GM18505 (cell line): ENCODE measurements at regions not wholly inside any gene's neighbourhood (a gene's known extent, or its start where the extent isn't known, plus 50 kb on each side); places are given as distances from the start of the nearest gene placed in this dataset.

ENCODE experiments used
- ATAC-seq: cut with Tn5 transposase; IDR thresholded peaks from one replicate; pipeline ENCODE4 v1.9.1; 2021; ENCODE audit not compliant: unreplicated experiment
- POLR2A ChIP-seq: IDR thresholded peaks from 4 replicates; pipeline ENCODE4 v1.6.1; 2011; ENCODE audit warnings: borderline replicate concordance; ENCODE audit not compliant: insufficient read depth, insufficient read length; ENCODE audit errors: extremely low read depth

DNA sequence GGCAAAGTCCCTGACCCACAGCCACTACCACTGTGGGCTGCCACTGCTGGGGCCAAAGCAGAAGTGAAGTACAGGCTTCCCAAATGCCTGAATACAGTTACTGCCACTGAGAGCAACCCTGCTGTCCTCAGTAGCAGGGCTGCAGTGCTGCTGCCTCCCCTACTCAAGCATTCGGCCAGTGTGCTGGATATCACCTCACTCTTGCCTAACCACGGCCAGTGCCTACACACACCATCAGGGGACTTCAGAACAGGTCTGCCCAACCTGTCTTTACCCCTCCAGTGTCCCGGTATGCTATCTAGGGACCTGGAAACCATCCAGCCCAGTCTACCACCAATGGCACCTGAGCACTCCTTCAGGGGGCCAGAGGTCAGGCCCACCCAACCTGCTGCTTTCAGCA lies 261.5 kb upstream of the COL8A1 start:
- no peak for ATAC-seq
- no peak for TF ChIP-seq POLR2A

DNA sequence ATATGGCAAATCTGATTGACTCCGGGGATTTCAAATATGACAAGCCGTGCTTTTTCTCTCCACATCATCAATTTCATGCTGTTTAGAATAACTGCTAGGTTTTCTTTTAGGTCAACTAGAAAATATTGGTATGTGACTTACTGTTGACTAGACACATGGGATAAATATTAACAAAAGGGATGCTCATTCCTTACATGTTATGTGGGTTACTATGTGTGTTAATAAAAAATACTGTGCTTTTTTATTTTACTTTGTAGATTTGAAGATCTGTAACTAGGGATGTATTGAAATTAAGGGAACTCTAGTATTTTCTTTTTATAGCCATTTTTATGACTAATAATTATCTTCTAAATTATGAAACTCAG lies 264.6 kb upstream of the COL8A1 start:
- TF ChIP-seq POLR2A: no peak
- no peak for ATAC-seq

DNA sequence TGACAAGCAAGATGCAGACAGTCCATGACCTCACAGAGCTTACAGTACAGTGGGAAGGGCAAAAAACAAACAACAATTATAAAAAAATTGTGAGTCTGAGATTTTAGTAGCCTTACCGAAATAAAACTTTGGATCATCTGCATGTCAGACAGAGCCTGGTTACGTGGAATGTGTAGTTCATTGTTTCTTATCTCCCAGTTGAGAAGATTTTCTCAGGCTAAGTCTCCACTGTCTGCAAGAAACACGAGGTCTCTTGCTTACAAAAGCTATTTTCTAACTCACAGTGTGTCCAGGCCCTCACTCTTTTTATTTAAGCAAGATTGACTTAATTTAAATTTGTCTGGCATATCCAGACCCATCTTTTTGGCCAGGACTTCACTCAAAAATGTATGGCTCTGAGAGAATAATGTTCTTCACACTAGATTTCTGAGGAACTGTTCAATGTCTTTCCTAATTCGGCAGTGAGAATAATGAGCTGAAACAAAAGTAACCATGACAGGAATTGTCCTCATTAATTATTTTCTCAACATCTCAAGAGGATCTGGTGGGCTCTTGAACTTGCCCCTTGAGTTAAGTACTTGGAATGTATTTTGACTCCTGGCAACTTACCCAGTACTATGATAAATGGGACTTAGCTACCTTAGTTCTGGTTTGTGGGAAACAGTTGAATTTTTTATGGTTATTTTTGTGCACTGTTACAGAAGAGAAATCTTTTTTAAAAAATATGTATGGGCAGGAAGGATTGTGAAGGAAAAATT lies 265.1 kb upstream of the COL8A1 start:
- ATAC-seq: no peak

GRCh38 chr3:99366663-99367429 lies 271.5 kb upstream of the COL8A1 start:
- TF ChIP-seq POLR2A: no peak
- ATAC-seq: no peak

More for the DNA sequence above, 265.1 kb upstream of the COL8A1 start:
- no peak for TF ChIP-seq POLR2A

GRCh38 chr3:99365979-99366378 lies 272.4 kb upstream of the COL8A1 start:
- no peak for ATAC-seq
- TF ChIP-seq POLR2A: no peak

DNA sequence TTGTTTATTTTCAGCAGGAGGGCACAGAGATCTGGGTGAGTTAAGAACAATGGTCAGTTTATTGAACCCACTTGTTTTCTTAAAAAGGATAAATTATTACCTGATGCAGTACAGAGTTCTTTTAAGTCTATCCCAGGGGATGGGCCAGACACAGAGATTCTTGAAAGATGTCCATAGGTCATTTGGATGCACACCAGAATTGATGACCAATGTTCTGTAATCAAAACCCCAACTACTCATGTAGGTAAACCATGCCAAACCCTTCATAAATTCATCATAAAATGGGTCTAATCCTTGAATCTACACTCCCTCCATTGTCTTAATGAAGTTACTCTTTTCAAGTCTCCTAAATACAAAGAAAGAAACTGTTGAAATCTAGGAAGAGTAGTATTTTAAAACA lies 273.0 kb upstream of the COL8A1 start:
- ATAC-seq: no peak
- TF ChIP-seq POLR2A: no peak

- no peak for TF ChIP-seq POLR2A
- no peak for ATAC-seq
These were observed 281.3 kb upstream of the COL8A1 start for GRCh38 chr3:99357131-99357530.

- ATAC-seq: no peak
- no peak for TF ChIP-seq POLR2A
These were observed 281.7 kb upstream of the COL8A1 start for GRCh38 chr3:99356696-99357095.

DNA sequence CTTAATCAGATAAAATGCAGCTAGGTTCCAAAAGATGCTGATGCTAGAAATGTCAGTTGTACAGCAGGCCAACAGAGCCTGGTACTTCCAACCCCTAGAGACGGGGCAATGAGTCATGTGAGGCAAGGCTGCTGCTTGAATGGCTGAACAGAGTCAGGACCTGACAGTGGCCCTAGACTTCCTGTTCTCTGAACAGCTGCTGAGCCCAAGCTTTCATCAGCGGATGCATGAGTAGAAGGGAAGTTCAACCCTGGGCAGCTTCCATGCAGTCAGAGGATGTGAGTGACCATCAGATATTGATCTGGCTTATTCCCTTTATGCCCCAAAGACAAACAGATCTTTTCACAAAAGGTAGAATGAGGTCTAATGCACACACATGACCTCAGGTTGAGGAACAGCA lies 282.9 kb upstream of the COL8A1 start:
- ATAC-seq: no peak
- no peak for TF ChIP-seq POLR2A

DNA sequence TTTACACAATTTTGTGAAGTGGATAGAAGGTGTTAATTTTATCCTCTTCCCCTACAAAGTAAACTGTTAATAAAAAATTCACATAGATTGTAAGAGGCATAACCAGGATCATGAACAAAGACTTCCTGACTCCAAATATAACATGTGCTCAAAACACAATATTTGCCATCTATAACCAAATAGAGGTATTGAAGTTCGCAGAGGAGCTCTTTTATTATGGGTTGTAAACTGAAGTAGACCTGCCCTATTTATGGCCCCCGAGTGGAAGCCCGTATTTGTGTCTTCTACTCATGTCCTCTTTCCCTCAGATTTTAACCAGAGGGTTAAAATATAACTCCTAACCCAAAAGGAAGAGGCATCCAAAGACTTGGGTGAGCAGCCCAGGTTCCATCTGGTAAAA lies 285.6 kb upstream of the COL8A1 start:
- ATAC-seq: no peak
- no peak for TF ChIP-seq POLR2A

DNA sequence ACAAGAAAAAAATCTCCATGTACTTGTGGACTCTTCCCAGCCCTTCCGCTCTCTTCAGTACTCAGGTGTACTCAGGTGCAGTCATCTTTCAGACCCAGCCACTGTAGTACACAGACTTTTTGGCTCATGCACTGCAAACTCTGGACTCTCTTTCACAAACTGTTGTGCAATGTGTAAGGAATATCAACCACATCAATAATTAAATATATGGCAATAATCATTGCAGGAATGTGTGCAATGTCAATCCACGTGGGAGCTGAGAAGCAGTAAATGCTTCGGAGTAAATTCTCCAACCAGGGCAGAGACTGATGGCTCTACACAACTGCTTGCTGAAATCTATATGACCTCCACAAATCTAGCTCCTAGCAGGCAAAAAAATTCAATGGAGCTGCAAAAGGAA lies 287.3 kb upstream of the COL8A1 start:
- TF ChIP-seq POLR2A: no peak
- no peak for ATAC-seq

- ATAC-seq: no peak
- TF ChIP-seq POLR2A: no peak
These were observed 289.9 kb upstream of the COL8A1 start for GRCh38 chr3:99348451-99348850.

- no peak for TF ChIP-seq POLR2A
- no peak for ATAC-seq
These were observed 294.2 kb upstream of the COL8A1 start for GRCh38 chr3:99344216-99344615.

- ATAC-seq: no peak
- TF ChIP-seq POLR2A: no peak
These were observed 296.0 kb upstream of the COL8A1 start for GRCh38 chr3:99342383-99342782.
